Fibroblast of pulmonary artery (primary cell): ENCODE measurements at regions not wholly inside any gene's neighbourhood (a gene's known extent, or its start where the extent isn't known, plus 50 kb on each side); places are given as distances from the start of the nearest gene placed in this dataset.
A peak's percentile ranks its signal among the peaks of the same experiment; 100 is the strongest.
"Not testable (repeated sequence)": the region's sequence is repeated elsewhere in the genome, so short reads cannot be mapped to it uniquely, and the experiment has no call there.

Source experiments
- DNase-seq: peaks from one replicate; pipeline ENCODE4 v3.0.0-alpha.2; 2010; ENCODE audit warnings: low read depth
- H3K4me3 ChIP-seq: replicated peaks from 2 replicates; pipeline ENCODE4 v1.5.1; 2011; ENCODE audit warnings: low read depth, mild to moderate bottlenecking, control low read depth, low read length, moderate library complexity
- CTCF ChIP-seq: IDR thresholded peaks from 2 replicates; pipeline ENCODE4 v1.5.1; 2011; ENCODE audit warnings: mild to moderate bottlenecking, control low read depth, low read length, inconsistent platforms; ENCODE audit errors: missing control alignments

- no peak for TF ChIP-seq CTCF
- no peak overlapping the region for H3K4me3 ChIP-seq
These were observed 1574.5 kb upstream of the WWC1 start for GRCh38 chr5:166716856-166717492.

GRCh38 chr5:166719991-166720390 is 1571.5 kb upstream of the WWC1 start:
- no peak for TF ChIP-seq CTCF
- DNase-seq: no peak
- H3K4me3 ChIP-seq: no peak overlapping the region

More at GRCh38 chr5:166716856-166717492, 1574.5 kb upstream of the WWC1 start:
- no peak for DNase-seq

GRCh38 chr5:166722939-166723338 is 1568.5 kb upstream of the WWC1 start:
- H3K4me3 ChIP-seq: no peak overlapping the region
- TF ChIP-seq CTCF: no peak
- peak; percentile 80 for DNase-seq

- no peak for DNase-seq
- no peak for TF ChIP-seq CTCF
- H3K4me3 ChIP-seq: no peak overlapping the region
These were observed 1567.2 kb upstream of the WWC1 start for GRCh38 chr5:166724284-166724683.

GRCh38 chr5:166725593-166725992 is 1565.9 kb upstream of the WWC1 start:
- no peak overlapping the region for H3K4me3 ChIP-seq
- no peak for DNase-seq

GRCh38 chr5:166726406-166726805 is 1565.0 kb upstream of the WWC1 start:
- DNase-seq: no peak
- TF ChIP-seq CTCF: no peak
- no peak overlapping the region for H3K4me3 ChIP-seq

More at GRCh38 chr5:166725593-166725992, 1565.9 kb upstream of the WWC1 start:
- TF ChIP-seq CTCF: no peak

GRCh38 chr5:166742951-166743350 is 1548.5 kb upstream of the WWC1 start:
- not testable (repeated sequence) for H3K4me3 ChIP-seq, DNase-seq
